HepG2 (cell line): ENCODE measurements at regions not wholly inside any gene's neighbourhood (a gene's known extent, or its start where the extent isn't known, plus 50 kb on each side); places are given as distances from the start of the nearest gene placed in this dataset.

ENCODE experiments used
- ATAC-seq: fragments of 200-7000 bp; cut with Tn5 transposase; 3 replicates; pipeline ENCODE4 v1.9.1; 2020; ENCODE audit warnings: mild to moderate bottlenecking, moderate library complexity
- BruUV-seq: library from RNA; stranded (reverse); fragments of 400-500 nt; replicated peaks from 2 replicates; lab custom pipeline; 2021; lab: Mats Ljungman, UMichigan
- CTCF ChIA-PET: fragments of 300-600 bp; formaldehyde crosslinking; extraction: SDS; loops from one replicate; lab custom pipeline; 2021; ENCODE audit warnings: low total read pairs, inconsistent platforms, low intra/inter-chr PET ratio; lab: Yijun Ruan, JAX
- POLR2A ChIA-PET: fragments of 350-600 bp; sonication (Branson Sonifier 250); formaldehyde crosslinking; loops from one replicate; lab custom pipeline; 2020; ENCODE audit warnings: antibody characterized with exemption, inconsistent platforms; lab: Yijun Ruan, JAX
- DNase-seq: peaks from one replicate; pipeline ENCODE4 v3.0.0-alpha.2; 2015; ENCODE audit warnings: low spot score
- FAIRE-seq: peaks from 3 replicates; lab custom pipeline; 2011; peaks lifted over from hg19 to GRCh38; lab: Jason Lieb, UNC
- H2AFZ ChIP-seq: one replicate; pipeline ENCODE4 v1.6.1; 2011; ENCODE audit warnings: low read length, inconsistent platforms
- H3K27ac ChIP-seq: fragments of 300-600 bp; 3 replicates; pipeline ENCODE4 v1.8.0; 2011; ENCODE audit warnings: mixed run types, mild to moderate bottlenecking, mixed read lengths, low read length, inconsistent platforms; ENCODE audit not compliant: insufficient read depth; ENCODE audit errors: extremely low read length
- H3K27me3 ChIP-seq, 2 experiments: fragments of 200-600 bp in 1 of 2; 2 replicates in 1 of 2; 3 replicates in 1 of 2; pipeline versions ENCODE4 v1.6.0 to v1.8.0; 2011; ENCODE audit warnings: low read length in 2 of 2, mild to moderate bottlenecking in 2 of 2, moderate library complexity in 2 of 2, inconsistent platforms in 1 of 2; ENCODE audit not compliant: insufficient read depth in 2 of 2, control insufficient read depth in 1 of 2
- H3K36me3 ChIP-seq, 2 experiments: fragments of 200-600 bp in 1 of 2; replicated peaks in 1 of 2; 2 replicates in 1 of 2; 3 replicates in 1 of 2; pipeline versions ENCODE4 v1.5.1 to v1.8.0; 2011; ENCODE audit warnings: low read length in 2 of 2, inconsistent platforms in 1 of 2; ENCODE audit not compliant: insufficient read depth in 2 of 2, control insufficient read depth in 1 of 2
- H3K4me1 ChIP-seq: 2 replicates; pipeline ENCODE4 v1.5.1; 2012; ENCODE audit warnings: low read length, inconsistent platforms; ENCODE audit not compliant: insufficient read depth
- H3K4me2 ChIP-seq: 2 replicates; pipeline ENCODE4 v1.6.0; 2011; ENCODE audit warnings: low read depth, low read length, inconsistent platforms
- H3K4me3 ChIP-seq, 3 experiments: fragments of 200-600 bp in 1 of 3; sonication (generic), shearing (Covaris generic) in 1 of 3; replicated peaks in 1 of 3; 2 replicates each; pipeline ENCODE4 v1.5.1; 2011 to 2016; ENCODE audit warnings: low read length in 3 of 3, inconsistent platforms in 2 of 3, low read depth in 2 of 3, mild to moderate bottlenecking in 2 of 3, control low read depth in 1 of 3, mixed read lengths in 1 of 3; ENCODE audit not compliant: insufficient read depth in 1 of 3
- H3K79me2 ChIP-seq: one replicate; pipeline ENCODE4 v1.6.1; 2011; ENCODE audit warnings: low read length, inconsistent platforms; ENCODE audit not compliant: insufficient read depth
- H3K9ac ChIP-seq: 2 replicates; pipeline ENCODE4 v1.6.0; 2011; ENCODE audit warnings: mild to moderate bottlenecking, low read depth, low read length, inconsistent platforms; ENCODE audit not compliant: insufficient read depth
- H3K9me3 ChIP-seq: 2 replicates; pipeline ENCODE4 v1.5.1; 2012; ENCODE audit warnings: mild to moderate bottlenecking, low read length
- H4K20me1 ChIP-seq: 2 replicates; pipeline ENCODE4 v1.6.0; 2011; ENCODE audit warnings: inconsistent platforms, mild to moderate bottlenecking, low read length, moderate library complexity; ENCODE audit not compliant: insufficient read depth
- ATF3 ChIP-seq: sonication (generic); formaldehyde crosslinking; IDR thresholded peaks from 2 replicates; pipeline ENCODE4 v1.4.0; 2020; ENCODE audit warnings: missing genetic modification reagents
- E2F1 ChIP-seq: sonication (generic); formaldehyde crosslinking; IDR thresholded peaks from 2 replicates; pipeline ENCODE4 v1.5.0; 2020; ENCODE audit warnings: missing genetic modification reagents
- FOSL1 ChIP-seq: sonication (generic); formaldehyde crosslinking; IDR thresholded peaks from 2 replicates; pipeline ENCODE4 v1.9.0; 2021; ENCODE audit warnings: missing genetic modification reagents, borderline replicate concordance
- HOXA7 ChIP-seq: sonication (generic); formaldehyde crosslinking; IDR thresholded peaks from 2 replicates; pipeline ENCODE4 v1.8.1; 2022; ENCODE audit warnings: mild to moderate bottlenecking, missing genetic modification reagents, moderate library complexity
- SAP130 ChIP-seq: IDR thresholded peaks from 2 replicates; pipeline ENCODE4 v1.6.1; 2016; ENCODE audit warnings: low read depth
- ZNF576 ChIP-seq: sonication (generic); formaldehyde crosslinking; IDR thresholded peaks from 2 replicates; pipeline ENCODE4 v1.4.0; 2020; ENCODE audit warnings: mild to moderate bottlenecking, missing genetic modification reagents
- ZNF672 ChIP-seq: sonication (generic); formaldehyde crosslinking; IDR thresholded peaks from 2 replicates; pipeline ENCODE4 v1.8.1; 2022; ENCODE audit warnings: missing genetic modification reagents
- ZNF776 ChIP-seq: sonication (generic); formaldehyde crosslinking; IDR thresholded peaks from 2 replicates; pipeline ENCODE4 v1.4.0; 2020; ENCODE audit warnings: mild to moderate bottlenecking, missing genetic modification reagents
- WGBS: methylation state at CpG from one replicate; pipeline ENCODE4 v1.1.6; 2017; ENCODE audit warnings: low lambda C conversion rate; 5-methylcytosine and 5-hydroxymethylcytosine counted together
- in situ Hi-C: cut with HindIII; loops from 2 replicates; pipeline ENCODE4 v1.10.0; 2017; ENCODE audit warnings: low pct_unique_long_range_greater_than_20kb; ENCODE audit not compliant: extremely low pct_ligation_motif_present
- intact Hi-C: fragments of 100-400 bp; cut with micrococcal nuclease; formaldehyde crosslinking; loops from one replicate; pipeline ENCODE4 v1.10.0; 2022; ENCODE audit not compliant: unreplicated experiment
- small RNA-seq, 3 experiments: library from RNA; depleted of rRNA; stranded (forward); fragments of <200 nt; gene quantifications; one replicate each; pipeline ENCODE3, GENCODE V24; 2012; ENCODE audit warnings: low read depth in 2 of 3, low replicate concordance in 1 of 3; ENCODE audit not compliant: insufficient read length in 3 of 3, insufficient read depth in 2 of 3

GRCh38 chr2:49207204-49207603 lies 52.9 kb upstream of the FSHR start:
- POLR2A ChIA-PET, result no interaction called here
- ATAC-seq, result no peak
- BruUV-seq, result no TSS peak

More at GRCh38 chr2:49207204-49207603, 52.9 kb upstream of the FSHR start:
- Histone ChIP-seq H3K4me2 (no peak overlapping the region), H3K27ac (no peak overlapping the region), H3K9me3 (no peaks in the 10 kb centered on the region), H3K79me2 (no peaks in the 10 kb centered on the region), H2AFZ (no peak overlapping the region), H3K27me3 (no peaks in the 10 kb centered on the region), H3K36me3 (no peaks in the 10 kb centered on the region), H3K4me3 (no peak overlapping the region), H3K4me1 (no peaks in the 10 kb centered on the region), H3K9ac (no peak overlapping the region), H4K20me1 (no peaks in the 10 kb centered on the region)
- in situ Hi-C loops (no loop called here), intact Hi-C loops (no loop called here)
- FAIRE-seq (no peak), DNase-seq (no peak)
- CTCF ChIA-PET, result no interaction called here
- WGBS, result 2% methylated on average over 3 of the region's 3 CpGs
- TF ChIP-seq ZNF672 (CRISPR knock-in tag) (no peak), SAP130 (no peak), HOXA7 (no peak), ZNF576 (CRISPR knock-in tag) (no peak), FOSL1 (CRISPR knock-in tag) (no peak), ZNF776 (CRISPR knock-in tag) (no peak), E2F1 (CRISPR knock-in tag) (no peak), ATF3 (CRISPR knock-in tag) (no peak)
- TF ChIP-seq, all 625 proteins: peak for 0

Small RNAs in the stretch of these regions (small RNA-seq; reads per million reads assigned to genes)
- 0 to 0.97 (median 0.20) reads per million in 3 experiments for gene RNU6-439P
